GM12878 (cell line): ENCODE measurements at regions not wholly inside any gene's neighbourhood (a gene's known extent, or its start where the extent isn't known, plus 50 kb on each side); places are given as distances from the start of the nearest gene placed in this dataset.

Experiments used
- ATF2 ChIP-seq: IDR thresholded peaks from 2 replicates; pipeline ENCODE4 v1.6.1; 2012; ENCODE audit warnings: low read length, inconsistent platforms
- E2F8 ChIP-seq: fragments of 450-650 bp; IDR thresholded peaks from 2 replicates; pipeline ENCODE4 v1.6.1; 2018; ENCODE audit warnings: mild to moderate bottlenecking, low read depth, moderate library complexity; ENCODE audit not compliant: partially characterized antibody
- EP300 ChIP-seq, 2 experiments: fragments of 150-350 bp in 1 of 2; IDR thresholded peaks; 2 replicates each; pipeline ENCODE4 v1.6.1; 2011 to 2012; ENCODE audit warnings: low read depth in 2 of 2, low read length in 2 of 2, borderline replicate concordance in 1 of 2, improper control_type of control experiment in 1 of 2, inconsistent platforms in 1 of 2; ENCODE audit not compliant: control insufficient read depth in 1 of 2
- FOXM1 ChIP-seq: IDR thresholded peaks from 2 replicates; pipeline ENCODE4 v1.6.1; 2012; ENCODE audit warnings: low read depth, mild to moderate bottlenecking, inconsistent platforms, low read length, moderate library complexity
- GATAD2B ChIP-seq: fragments of 450-650 bp; conservative IDR thresholded peaks from 2 replicates; pipeline ENCODE4 v1.6.1; 2017; ENCODE audit warnings: low read depth, mild to moderate bottlenecking, moderate library complexity
- MEF2B ChIP-seq: fragments of 450-650 bp; IDR thresholded peaks from 2 replicates; pipeline ENCODE4 v1.6.1; 2018; ENCODE audit warnings: mild to moderate bottlenecking, moderate library complexity; ENCODE audit not compliant: partially characterized antibody, poor library complexity, severe bottlenecking
- MYC ChIP-seq: IDR thresholded peaks from 2 replicates; pipeline ENCODE4 v1.6.1; 2011; ENCODE audit warnings: mild to moderate bottlenecking, low read length, moderate library complexity, inconsistent platforms; ENCODE audit not compliant: insufficient read depth, insufficient replicate concordance, insufficient read length, severe bottlenecking
- SMAD5 ChIP-seq: IDR thresholded peaks from 2 replicates; pipeline ENCODE4 v1.6.1; 2016; ENCODE audit warnings: antibody characterized with exemption, low read depth
- SREBF1 ChIP-seq: IDR thresholded peaks from 2 replicates; pipeline ENCODE4 v1.6.1; 2012; ENCODE audit warnings: mild to moderate bottlenecking, low read length
- TARDBP ChIP-seq: IDR thresholded peaks from 2 replicates; pipeline ENCODE4 v1.6.1; 2016; ENCODE audit warnings: borderline replicate concordance
- TCF3 ChIP-seq: IDR thresholded peaks from 2 replicates; pipeline ENCODE4 v1.6.1; 2012; ENCODE audit warnings: low read depth, mild to moderate bottlenecking, low read length, borderline replicate concordance; ENCODE audit not compliant: insufficient read depth
- USF2 ChIP-seq: IDR thresholded peaks from 2 replicates; pipeline ENCODE4 v1.6.1; 2011; ENCODE audit warnings: low read depth, low read length, improper control_type of control experiment, borderline replicate concordance
- ZNF217 ChIP-seq: fragments of 450-650 bp; IDR thresholded peaks from 2 replicates; pipeline ENCODE4 v1.6.1; 2017; ENCODE audit warnings: antibody characterized with exemption, mild to moderate bottlenecking
- ZZZ3 ChIP-seq: IDR thresholded peaks from 2 replicates; pipeline ENCODE4 v1.6.1; 2011; ENCODE audit warnings: low read depth; ENCODE audit not compliant: control insufficient read depth, insufficient read length

DNA sequence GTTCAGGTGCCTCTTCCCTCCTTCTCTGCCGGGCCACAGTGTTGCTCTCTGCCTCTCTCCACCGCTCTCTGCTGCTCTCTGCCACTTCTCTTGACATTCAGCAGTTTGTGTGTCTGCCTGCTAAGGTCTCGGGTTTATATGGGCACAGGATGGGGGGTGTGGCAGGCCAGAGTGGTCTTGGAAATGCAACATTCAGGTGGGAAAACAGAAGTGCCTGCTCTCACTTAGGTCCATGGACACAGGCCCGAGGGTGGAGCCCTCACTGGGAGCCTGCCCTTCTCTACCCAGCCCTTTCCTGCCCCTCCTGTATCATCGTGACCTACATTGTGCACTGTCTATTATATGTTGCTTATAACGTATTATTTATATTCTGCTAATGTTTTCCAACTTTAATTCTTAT, 120.8 kb upstream of the TMEM18 start (continued):
- TF ChIP-seq ATF2 = no peak
- no peak for TF ChIP-seq ZZZ3
- TF ChIP-seq EP300 (IDR thresholded peaks at IDR 0.05; ENCODE audit: borderline replicate concordance in 1 of 2, control insufficient read depth in 1 of 2, low read depth in 2 of 2, low read length in 2 of 2) = no peak
- TF ChIP-seq SMAD5 = no peak
- TF ChIP-seq TCF3 = no peak
- no peak for TF ChIP-seq FOXM1
- no peak for TF ChIP-seq GATAD2B
- no peak for TF ChIP-seq SREBF1
- TF ChIP-seq USF2 = no peak
- no peak for TF ChIP-seq E2F8
- TF ChIP-seq TARDBP = no peak
- TF ChIP-seq MYC = no peak
- no peak for TF ChIP-seq MEF2B
- no peak for TF ChIP-seq ZNF217
